RWPE2 (cell line): ENCODE measurements at regions not wholly inside any gene's neighbourhood (a gene's known extent, or its start where the extent isn't known, plus 50 kb on each side); places are given as distances from the start of the nearest gene placed in this dataset.

Source experiments
- ATAC-seq: fragments of 200-7000 bp; cut with Tn5 transposase; 3 replicates; pipeline ENCODE4 v1.9.1; 2021; ENCODE audit warnings: low read depth
- DNase-seq: peaks from one replicate; pipeline ENCODE4 v3.0.0-alpha.2; 2020; ENCODE audit warnings: low spot score
- H3K27ac ChIP-seq: fragments of 450-650 bp; 2 replicates; pipeline ENCODE4 v1.5.1; 2017; ENCODE audit warnings: mild to moderate bottlenecking; ENCODE audit not compliant: poor library complexity, severe bottlenecking
- H3K27me3 ChIP-seq: fragments of 250-450 bp; sonication (Bioruptor Pico); 2 replicates; pipeline ENCODE4 v1.5.1; 2021; ENCODE audit warnings: mild to moderate bottlenecking, moderate library complexity; ENCODE audit not compliant: insufficient read depth, poor library complexity, severe bottlenecking
- H3K36me3 ChIP-seq: fragments of 250-450 bp; sonication (Bioruptor Pico); 2 replicates; pipeline ENCODE4 v1.5.1; 2020; ENCODE audit warnings: low read depth, mild to moderate bottlenecking, moderate library complexity
- H3K4me1 ChIP-seq: fragments of 250-450 bp; sonication (Bioruptor Pico); 2 replicates; pipeline ENCODE4 v1.5.1; 2021; ENCODE audit warnings: mild to moderate bottlenecking, moderate library complexity; ENCODE audit not compliant: insufficient read depth, poor library complexity, severe bottlenecking
- H3K4me3 ChIP-seq: fragments of 250-450 bp; sonication (Bioruptor Pico); 2 replicates; pipeline ENCODE4 v1.5.1; 2021; ENCODE audit warnings: mild to moderate bottlenecking, moderate library complexity; ENCODE audit not compliant: severe bottlenecking
- H3K9me3 ChIP-seq: fragments of 250-450 bp; sonication (Bioruptor Pico); 2 replicates; pipeline ENCODE4 v1.5.1; 2021; ENCODE audit warnings: mild to moderate bottlenecking, moderate library complexity; ENCODE audit not compliant: severe bottlenecking
- TF ChIP-seq, protein P1 (sequence below): fragments of 450-650 bp; IDR thresholded peaks from one replicate; pipeline ENCODE4 v1.5.1; 2017; ENCODE audit warnings: mild to moderate bottlenecking, moderate library complexity; ENCODE audit not compliant: poor library complexity, severe bottlenecking

DNA sequence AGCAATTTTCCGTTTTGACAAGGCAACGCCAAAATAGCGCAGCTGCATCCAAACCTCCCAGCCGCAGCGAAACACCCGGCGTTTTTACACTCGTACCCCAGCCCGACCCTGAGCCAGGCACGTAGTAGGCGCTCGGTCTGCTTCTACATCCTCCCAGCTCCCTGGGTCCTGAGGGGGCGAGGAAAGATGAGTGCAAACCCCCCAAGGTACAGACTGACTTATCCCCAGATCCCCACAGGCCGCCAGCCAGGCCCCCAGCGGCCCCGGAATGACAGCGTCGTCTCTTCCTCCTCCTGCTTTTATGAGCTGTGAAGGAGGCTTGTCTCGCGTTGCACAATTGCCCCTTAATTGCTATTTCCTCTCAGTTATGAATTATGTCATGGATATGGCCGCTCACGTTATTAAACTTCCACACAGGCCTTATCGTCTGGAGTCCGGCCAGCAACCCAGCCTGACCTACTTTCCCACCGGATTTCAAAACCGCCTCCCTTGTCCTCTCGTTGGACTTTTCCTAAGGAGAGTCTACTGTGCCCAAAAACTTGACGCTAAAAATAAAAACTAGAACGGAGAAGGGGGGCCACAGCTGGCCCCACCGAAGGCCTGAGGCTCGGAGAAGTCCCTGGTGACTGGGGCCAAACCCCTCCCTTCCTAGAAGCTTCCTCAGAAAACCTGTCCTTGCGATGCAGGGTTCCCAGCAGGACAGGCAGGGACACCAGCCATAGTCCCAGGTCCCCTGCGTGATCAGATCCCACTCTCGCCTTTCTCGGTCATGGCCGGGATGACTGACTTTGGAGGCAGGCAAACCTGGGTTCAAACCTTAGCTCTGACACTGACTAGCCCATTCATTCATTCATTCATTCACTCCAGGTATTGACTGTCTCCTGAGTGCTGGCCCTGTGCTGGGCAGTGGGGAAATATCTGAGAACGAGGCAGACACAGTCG, 130.9 kb upstream of the PTPN1 start:
- Histone ChIP-seq H3K27ac (peak overlapping the region; percentile 38), H3K9me3 (no peaks in the 10 kb centered on the region), H3K4me1 (peaks cover 36% of the 10 kb centered on the region), H3K27me3 (no peaks in the 10 kb centered on the region), H3K36me3 (no peaks in the 10 kb centered on the region), H3K4me3 (no peak overlapping the region)
- TF ChIP-seq, protein P1, sequence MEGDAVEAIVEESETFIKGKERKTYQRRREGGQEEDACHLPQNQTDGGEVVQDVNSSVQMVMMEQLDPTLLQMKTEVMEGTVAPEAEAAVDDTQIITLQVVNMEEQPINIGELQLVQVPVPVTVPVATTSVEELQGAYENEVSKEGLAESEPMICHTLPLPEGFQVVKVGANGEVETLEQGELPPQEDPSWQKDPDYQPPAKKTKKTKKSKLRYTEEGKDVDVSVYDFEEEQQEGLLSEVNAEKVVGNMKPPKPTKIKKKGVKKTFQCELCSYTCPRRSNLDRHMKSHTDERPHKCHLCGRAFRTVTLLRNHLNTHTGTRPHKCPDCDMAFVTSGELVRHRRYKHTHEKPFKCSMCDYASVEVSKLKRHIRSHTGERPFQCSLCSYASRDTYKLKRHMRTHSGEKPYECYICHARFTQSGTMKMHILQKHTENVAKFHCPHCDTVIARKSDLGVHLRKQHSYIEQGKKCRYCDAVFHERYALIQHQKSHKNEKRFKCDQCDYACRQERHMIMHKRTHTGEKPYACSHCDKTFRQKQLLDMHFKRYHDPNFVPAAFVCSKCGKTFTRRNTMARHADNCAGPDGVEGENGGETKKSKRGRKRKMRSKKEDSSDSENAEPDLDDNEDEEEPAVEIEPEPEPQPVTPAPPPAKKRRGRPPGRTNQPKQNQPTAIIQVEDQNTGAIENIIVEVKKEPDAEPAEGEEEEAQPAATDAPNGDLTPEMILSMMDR = no peak
- ATAC-seq (peak; percentile 46), DNase-seq (peak; percentile 93)

GRCh38 chr20:50379991-50380696, 130.0 kb upstream of the PTPN1 start:
- H3K4me1 ChIP-seq = peaks cover 36% of the 10 kb centered on the region
- H3K27ac ChIP-seq = peak overlapping the region; percentile 38

DNA sequence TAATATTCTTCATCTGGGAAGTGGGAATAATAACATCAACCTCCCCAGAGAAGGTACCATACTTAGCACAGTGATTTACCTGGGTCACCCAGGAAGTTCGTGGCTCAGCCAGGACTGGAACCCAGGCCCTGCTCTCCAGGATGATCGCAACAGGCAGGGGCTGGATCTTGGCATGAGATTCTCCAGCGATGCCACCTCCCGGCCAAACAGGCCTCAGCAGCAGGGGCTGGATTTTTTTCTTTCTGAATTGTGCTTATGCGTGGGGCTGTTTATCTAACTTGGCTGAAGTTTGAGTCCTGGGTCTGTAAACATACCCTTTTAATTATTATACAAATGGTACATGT, 129.5 kb upstream of the PTPN1 start:
- no peak for ATAC-seq
- Histone ChIP-seq H3K36me3 (no peaks in the 10 kb centered on the region), H3K27ac (no peak overlapping the region), H3K4me3 (no peak overlapping the region), H3K27me3 (no peaks in the 10 kb centered on the region), H3K9me3 (no peaks in the 10 kb centered on the region), H3K4me1 (peaks cover 36% of the 10 kb centered on the region)
- peak; percentile 78 for DNase-seq
- TF ChIP-seq, protein P1 = peak; percentile 74

More at GRCh38 chr20:50379991-50380696, 130.0 kb upstream of the PTPN1 start:
- DNase-seq (peak; percentile 75), ATAC-seq (no peak)
- Histone ChIP-seq H3K36me3 (no peaks in the 10 kb centered on the region), H3K27me3 (no peaks in the 10 kb centered on the region), H3K4me3 (no peak overlapping the region), H3K9me3 (no peaks in the 10 kb centered on the region)
- TF ChIP-seq, protein P1 = no peak

DNA sequence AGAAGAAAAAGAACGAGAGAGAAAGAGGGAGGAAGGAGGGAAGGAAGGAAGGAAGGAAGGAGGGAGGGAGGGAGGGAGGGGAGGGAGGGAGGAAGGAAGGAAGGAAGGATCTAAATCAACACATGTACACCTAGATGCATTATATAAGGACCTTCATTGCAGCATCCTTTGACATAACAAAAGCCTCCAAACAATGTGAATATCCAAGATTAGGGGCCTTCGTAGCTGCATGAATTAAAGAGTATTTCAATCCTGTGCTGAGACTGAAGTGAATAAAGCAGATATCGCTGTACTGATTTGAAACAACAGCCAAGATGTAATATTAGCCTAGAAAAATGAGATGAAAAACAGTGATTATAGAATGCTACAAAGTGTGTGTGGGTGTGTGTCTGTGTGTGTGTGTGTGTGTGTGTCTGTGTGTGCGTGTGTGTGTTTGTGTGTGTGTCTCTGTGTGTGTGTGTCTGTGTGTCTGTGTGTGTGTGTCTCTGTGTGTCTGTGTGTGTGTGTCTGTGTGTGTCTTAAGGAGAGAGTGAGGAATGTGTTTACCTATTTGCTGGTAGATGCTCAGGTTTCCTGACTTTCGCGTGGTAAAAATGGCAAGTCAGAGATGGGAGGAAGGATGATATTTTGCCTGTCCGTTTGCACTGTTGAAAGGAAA, 129.0 kb upstream of the PTPN1 start:
- Histone ChIP-seq H3K4me3 (no peak overlapping the region), H3K27ac (no peak overlapping the region), H3K4me1 (peaks cover 34% of the 10 kb centered on the region), H3K27me3 (no peaks in the 10 kb centered on the region), H3K36me3 (no peaks in the 10 kb centered on the region), H3K9me3 (no peaks in the 10 kb centered on the region)
- no peak for DNase-seq
- TF ChIP-seq, protein P1 = peak; percentile 20
- no peak for ATAC-seq
